HepG2 (cell line): ENCODE measurements at regions not wholly inside any gene's neighbourhood (a gene's known extent, or its start where the extent isn't known, plus 50 kb on each side); places are given as distances from the start of the nearest gene placed in this dataset.

Experiments used
- ATAC-seq: fragments of 200-7000 bp; cut with Tn5 transposase; 3 replicates; pipeline ENCODE4 v1.9.1; 2020; ENCODE audit warnings: mild to moderate bottlenecking, moderate library complexity
- BruUV-seq: library from RNA; stranded (reverse); fragments of 400-500 nt; replicated peaks from 2 replicates; lab custom pipeline; 2021; lab: Mats Ljungman, UMichigan
- CTCF ChIA-PET: fragments of 300-600 bp; formaldehyde crosslinking; extraction: SDS; loops from one replicate; lab custom pipeline; 2021; ENCODE audit warnings: low total read pairs, inconsistent platforms, low intra/inter-chr PET ratio; lab: Yijun Ruan, JAX
- POLR2A ChIA-PET: fragments of 350-600 bp; sonication (Branson Sonifier 250); formaldehyde crosslinking; loops from one replicate; lab custom pipeline; 2020; ENCODE audit warnings: antibody characterized with exemption, inconsistent platforms; lab: Yijun Ruan, JAX
- DNase-seq: peaks from one replicate; pipeline ENCODE4 v3.0.0-alpha.2; 2015; ENCODE audit warnings: low spot score
- FAIRE-seq: peaks from 3 replicates; lab custom pipeline; 2011; peaks lifted over from hg19 to GRCh38; lab: Jason Lieb, UNC
- H2AFZ ChIP-seq: one replicate; pipeline ENCODE4 v1.6.1; 2011; ENCODE audit warnings: low read length, inconsistent platforms
- H3K27ac ChIP-seq: fragments of 300-600 bp; 3 replicates; pipeline ENCODE4 v1.8.0; 2011; ENCODE audit warnings: mixed run types, mild to moderate bottlenecking, mixed read lengths, low read length, inconsistent platforms; ENCODE audit not compliant: insufficient read depth; ENCODE audit errors: extremely low read length
- H3K27me3 ChIP-seq, 2 experiments: fragments of 200-600 bp in 1 of 2; 2 replicates in 1 of 2; 3 replicates in 1 of 2; pipeline versions ENCODE4 v1.6.0 to v1.8.0; 2011; ENCODE audit warnings: low read length in 2 of 2, mild to moderate bottlenecking in 2 of 2, moderate library complexity in 2 of 2, inconsistent platforms in 1 of 2; ENCODE audit not compliant: insufficient read depth in 2 of 2, control insufficient read depth in 1 of 2
- H3K36me3 ChIP-seq, 2 experiments: fragments of 200-600 bp in 1 of 2; replicated peaks in 1 of 2; 2 replicates in 1 of 2; 3 replicates in 1 of 2; pipeline versions ENCODE4 v1.5.1 to v1.8.0; 2011; ENCODE audit warnings: low read length in 2 of 2, inconsistent platforms in 1 of 2; ENCODE audit not compliant: insufficient read depth in 2 of 2, control insufficient read depth in 1 of 2
- H3K4me1 ChIP-seq: 2 replicates; pipeline ENCODE4 v1.5.1; 2012; ENCODE audit warnings: low read length, inconsistent platforms; ENCODE audit not compliant: insufficient read depth
- H3K4me2 ChIP-seq: 2 replicates; pipeline ENCODE4 v1.6.0; 2011; ENCODE audit warnings: low read depth, low read length, inconsistent platforms
- H3K4me3 ChIP-seq, 3 experiments: fragments of 200-600 bp in 1 of 3; sonication (generic), shearing (Covaris generic) in 1 of 3; replicated peaks in 1 of 3; 2 replicates each; pipeline ENCODE4 v1.5.1; 2011 to 2016; ENCODE audit warnings: low read length in 3 of 3, inconsistent platforms in 2 of 3, low read depth in 2 of 3, mild to moderate bottlenecking in 2 of 3, control low read depth in 1 of 3, mixed read lengths in 1 of 3; ENCODE audit not compliant: insufficient read depth in 1 of 3
- H3K79me2 ChIP-seq: one replicate; pipeline ENCODE4 v1.6.1; 2011; ENCODE audit warnings: low read length, inconsistent platforms; ENCODE audit not compliant: insufficient read depth
- H3K9ac ChIP-seq: 2 replicates; pipeline ENCODE4 v1.6.0; 2011; ENCODE audit warnings: mild to moderate bottlenecking, low read depth, low read length, inconsistent platforms; ENCODE audit not compliant: insufficient read depth
- H3K9me3 ChIP-seq: 2 replicates; pipeline ENCODE4 v1.5.1; 2012; ENCODE audit warnings: mild to moderate bottlenecking, low read length
- H4K20me1 ChIP-seq: 2 replicates; pipeline ENCODE4 v1.6.0; 2011; ENCODE audit warnings: inconsistent platforms, mild to moderate bottlenecking, low read length, moderate library complexity; ENCODE audit not compliant: insufficient read depth
- HOXA9 ChIP-seq: sonication (generic); formaldehyde crosslinking; IDR thresholded peaks from 2 replicates; pipeline ENCODE4 v1.8.1; 2022; ENCODE audit warnings: missing genetic modification reagents, mild to moderate bottlenecking, moderate library complexity, borderline replicate concordance
- JUN ChIP-seq: sonication (generic); formaldehyde crosslinking; IDR thresholded peaks from 2 replicates; pipeline ENCODE4 v1.4.0; 2020; ENCODE audit warnings: mild to moderate bottlenecking, missing genetic modification reagents
- PAX8 ChIP-seq: sonication (generic); formaldehyde crosslinking; IDR thresholded peaks from 2 replicates; pipeline ENCODE4 v1.8.0; 2022; ENCODE audit warnings: mild to moderate bottlenecking, missing genetic modification reagents, borderline replicate concordance
- RXRB ChIP-seq: IDR thresholded peaks from 2 replicates; pipeline ENCODE4 v1.6.1; 2016; ENCODE audit warnings: borderline replicate concordance, missing genetic modification reagents, missing compliant biosample characterization
- SP4 ChIP-seq: sonication (generic); formaldehyde crosslinking; IDR thresholded peaks from 2 replicates; pipeline ENCODE4 v1.8.1; 2023; ENCODE audit warnings: mild to moderate bottlenecking, missing genetic modification reagents
- TBP ChIP-seq: sonication (generic); formaldehyde crosslinking; IDR thresholded peaks from 2 replicates; pipeline ENCODE4 v1.5.0; 2020; ENCODE audit warnings: missing genetic modification reagents
- ZNF264 ChIP-seq: sonication (generic); formaldehyde crosslinking; IDR thresholded peaks from 2 replicates; pipeline ENCODE4 v1.4.0; 2020; ENCODE audit warnings: missing genetic modification reagents
- ZNF367 ChIP-seq: sonication (generic); formaldehyde crosslinking; IDR thresholded peaks from 2 replicates; pipeline ENCODE4 v1.4.0; 2020; ENCODE audit warnings: missing genetic modification reagents, borderline replicate concordance
- ZNF432 ChIP-seq: sonication (generic); formaldehyde crosslinking; IDR thresholded peaks from 2 replicates; pipeline ENCODE4 v1.5.0; 2020; ENCODE audit warnings: missing genetic modification reagents, mild to moderate bottlenecking, borderline replicate concordance
- ZNF614 ChIP-seq: IDR thresholded peaks from 2 replicates; pipeline ENCODE4 v1.6.1; 2018; ENCODE audit warnings: missing biosample characterization, missing genetic modification reagents, inconsistent platforms, borderline replicate concordance
- ZNF724P ChIP-seq: sonication (generic); formaldehyde crosslinking; IDR thresholded peaks from 2 replicates; pipeline ENCODE4 v1.8.0; 2022; ENCODE audit warnings: missing genetic modification reagents, borderline replicate concordance
- ZNF746 ChIP-seq: sonication (generic); formaldehyde crosslinking; IDR thresholded peaks from 2 replicates; pipeline ENCODE4 v1.8.0; 2022; ENCODE audit warnings: mild to moderate bottlenecking, missing genetic modification reagents
- WGBS: methylation state at CpG from one replicate; pipeline ENCODE4 v1.1.6; 2017; ENCODE audit warnings: low lambda C conversion rate; 5-methylcytosine and 5-hydroxymethylcytosine counted together
- in situ Hi-C: cut with HindIII; loops from 2 replicates; pipeline ENCODE4 v1.10.0; 2017; ENCODE audit warnings: low pct_unique_long_range_greater_than_20kb; ENCODE audit not compliant: extremely low pct_ligation_motif_present
- intact Hi-C: fragments of 100-400 bp; cut with micrococcal nuclease; formaldehyde crosslinking; loops from one replicate; pipeline ENCODE4 v1.10.0; 2022; ENCODE audit not compliant: unreplicated experiment
- TF ChIP-seq, protein P1 (sequence below): sonication (generic); formaldehyde crosslinking; IDR thresholded peaks from 2 replicates; pipeline ENCODE4 v1.5.1; 2020; ENCODE audit warnings: mild to moderate bottlenecking, missing genetic modification reagents, moderate library complexity

DNA sequence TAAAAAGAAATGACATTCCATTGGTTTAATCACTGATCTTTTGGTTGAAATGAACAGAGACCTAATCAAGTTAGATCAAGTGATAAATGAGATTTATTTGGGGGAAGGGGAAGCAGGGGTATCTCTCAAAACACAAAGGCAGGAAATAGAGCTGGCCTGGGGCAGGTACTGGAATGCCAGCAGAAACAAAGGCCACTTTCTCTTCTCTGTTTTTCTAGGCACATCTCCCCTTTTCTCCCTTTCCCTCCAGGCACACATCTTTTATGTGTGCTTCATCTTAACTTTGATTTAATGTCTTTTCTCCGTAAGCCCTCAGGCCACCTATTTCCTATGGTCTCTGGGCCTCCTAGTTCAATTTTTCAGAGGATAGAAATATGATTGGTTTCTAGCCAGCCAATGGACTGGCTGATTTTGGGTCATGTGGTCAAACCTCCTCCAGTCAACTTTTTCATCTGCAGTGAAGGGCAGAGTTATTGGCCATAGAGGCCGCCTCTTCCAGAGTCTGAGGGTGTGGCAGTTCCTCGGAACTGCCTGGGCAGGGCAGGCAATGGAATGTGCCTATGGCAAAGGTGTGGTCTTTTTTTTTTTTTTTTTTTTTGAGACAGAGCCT is 58.9 kb upstream of the FAM136A start:
- in situ Hi-C loops: no loop called here
- no peak overlapping the region for H3K9ac ChIP-seq
- no peak overlapping the region for H3K4me2 ChIP-seq
- BruUV-seq: no TSS peak
- H3K36me3 ChIP-seq: no peaks in the 10 kb centered on the region
- no peak for DNase-seq
- H3K4me1 ChIP-seq: peaks cover 8% of the 10 kb centered on the region; the same call in 1 of the 2 replicates
- H3K4me3 ChIP-seq: no peak overlapping the region
- intact Hi-C loops: no loop called here
- H4K20me1 ChIP-seq: no peaks in the 10 kb centered on the region
- FAIRE-seq: no peak
- CTCF ChIA-PET: no interaction called here
- H3K79me2 ChIP-seq: no peaks in the 10 kb centered on the region
- H3K27ac ChIP-seq: no peak overlapping the region
- POLR2A ChIA-PET: no interaction called here
- H2AFZ ChIP-seq: no peak overlapping the region
- 43% methylated on average over 3 of the region's 3 CpGs for WGBS
- peaks cover 0 to 27% of the 10 kb centered on the region in 2 experiments; a peak in 3 of 5 replicates for H3K27me3 ChIP-seq
- no peak for ATAC-seq
- TF ChIP-seq SP4 (no peak), ZNF432 (CRISPR knock-in tag) (no peak), JUN (CRISPR knock-in tag) (no peak), PAX8 (CRISPR knock-in tag) (no peak), ZNF614 (CRISPR knock-in tag) (no peak), RXRB (CRISPR knock-in tag) (no peak), ZNF264 (no peak), ZNF724P (CRISPR knock-in tag) (no peak), ZNF746 (no peak), ZNF367 (no peak), TBP (CRISPR knock-in tag) (no peak), HOXA9 (CRISPR knock-in tag) (no peak)
- TF ChIP-seq, protein P1, sequence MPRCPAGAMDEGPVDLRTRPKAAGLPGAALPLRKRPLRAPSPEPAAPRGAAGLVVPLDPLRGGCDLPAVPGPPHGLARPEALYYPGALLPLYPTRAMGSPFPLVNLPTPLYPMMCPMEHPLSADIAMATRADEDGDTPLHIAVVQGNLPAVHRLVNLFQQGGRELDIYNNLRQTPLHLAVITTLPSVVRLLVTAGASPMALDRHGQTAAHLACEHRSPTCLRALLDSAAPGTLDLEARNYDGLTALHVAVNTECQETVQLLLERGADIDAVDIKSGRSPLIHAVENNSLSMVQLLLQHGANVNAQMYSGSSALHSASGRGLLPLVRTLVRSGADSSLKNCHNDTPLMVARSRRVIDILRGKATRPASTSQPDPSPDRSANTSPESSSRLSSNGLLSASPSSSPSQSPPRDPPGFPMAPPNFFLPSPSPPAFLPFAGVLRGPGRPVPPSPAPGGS (CRISPR knock-in tag): no peak
- no peaks in the 10 kb centered on the region for H3K9me3 ChIP-seq
